HCT116 (cell line): ENCODE measurements at regions not wholly inside any gene's neighbourhood (a gene's known extent, or its start where the extent isn't known, plus 50 kb on each side); places are given as distances from the start of the nearest gene placed in this dataset.

Source experiments
- ATAC-seq: fragments of 200-7000 bp; cut with Tn5 transposase; 2 replicates; pipeline ENCODE4 v1.9.1; 2020; ENCODE audit warnings: mild to moderate bottlenecking, moderate library complexity
- BruUV-seq: library from RNA; stranded (reverse); fragments of 400-500 nt; replicated peaks from 2 replicates; lab custom pipeline; 2021; lab: Mats Ljungman, UMichigan
- CTCF ChIA-PET: fragments of 300-600 bp; sonication (Branson Sonifier 250); formaldehyde crosslinking; loops from one replicate; lab custom pipeline; 2021; ENCODE audit warnings: antibody characterized with exemption; lab: Charles Lee
- POLR2A ChIA-PET: fragments of 300-600, 350-600 bp; sonication (Branson Sonifier 250); formaldehyde crosslinking; loops from one replicate; lab custom pipeline; 2021; ENCODE audit warnings: antibody characterized with exemption; lab: Charles Lee
- RAD21 ChIA-PET, 2 experiments: fragments of 300-600 bp; sonication (Branson Sonifier 250); formaldehyde crosslinking; loops; one replicate each; lab custom pipeline; 2023; ENCODE audit warnings: low total read pairs in 2 of 2; ENCODE audit not compliant: uncharacterized antibody in 2 of 2, unreplicated experiment in 2 of 2, low non-redundant PET in 1 of 2; lab: Charles Lee
- DNase-seq: peaks from one replicate; pipeline ENCODE4 v3.0.0-alpha.2; 2010; ENCODE audit warnings: low read depth, low spot score
- H2AFZ ChIP-seq: fragments of 200-600 bp; shearing (Covaris generic), sonication (generic); 2 replicates; pipeline ENCODE4 v1.6.1; 2017; ENCODE audit warnings: low read depth, mixed run types, mixed read lengths, antibody characterized with exemption, low read length; ENCODE audit not compliant: poor library complexity, severe bottlenecking
- H3K27ac ChIP-seq: 2 replicates; pipeline ENCODE4 v1.5.1; 2012; ENCODE audit warnings: low read depth, low read length
- H3K27me3 ChIP-seq: fragments of 200-600 bp; sonication (generic); 2 replicates; pipeline ENCODE4 v1.6.1; 2016; ENCODE audit warnings: mixed run types, low read length, mixed read lengths; ENCODE audit not compliant: insufficient read depth
- H3K36me3 ChIP-seq, 2 experiments: fragments of 200-500 bp in 1 of 2; fragments of 200-600 bp in 1 of 2; sonication (Bioruptor generic) in 1 of 2; sonication (generic) in 1 of 2; 2 replicates each; pipeline versions ENCODE4 v1.5.1 to v1.6.1; 2014 to 2016; ENCODE audit warnings: low read length in 2 of 2, inconsistent platforms in 1 of 2, mixed read lengths in 1 of 2, mixed run types in 1 of 2; ENCODE audit not compliant: insufficient read depth in 2 of 2, control insufficient read depth in 1 of 2
- H3K4me1 ChIP-seq, 2 experiments: fragments of 200-600 bp in 1 of 2; sonication (generic) in 1 of 2; 2 replicates each; pipeline versions ENCODE4 v1.5.1 to v1.6.1; 2012 to 2017; ENCODE audit warnings: low read length in 2 of 2, inconsistent platforms in 1 of 2, mild to moderate bottlenecking in 1 of 2, mixed read lengths in 1 of 2, mixed run types in 1 of 2, moderate library complexity in 1 of 2; ENCODE audit not compliant: insufficient read depth in 2 of 2, control insufficient read depth in 1 of 2
- H3K4me2 ChIP-seq: fragments of 200-600 bp; sonication (generic); 2 replicates; pipeline ENCODE4 v1.6.1; 2017; ENCODE audit warnings: mixed run types, low read length, mixed read lengths
- H3K4me3 ChIP-seq, 2 experiments: fragments of 200-600 bp in 1 of 2; sonication (generic) in 1 of 2; replicated peaks in 1 of 2; 2 replicates each; pipeline ENCODE4 v1.5.1; 2011 to 2016; ENCODE audit warnings: low read length in 2 of 2, control low read depth in 1 of 2, low read depth in 1 of 2, mild to moderate bottlenecking in 1 of 2, mixed read lengths in 1 of 2, mixed run types in 1 of 2
- H3K79me2 ChIP-seq: fragments of 200-600 bp; sonication (generic); 2 replicates; pipeline ENCODE4 v1.6.1; 2017; ENCODE audit warnings: mild to moderate bottlenecking, mixed run types, low read length, moderate library complexity, mixed read lengths; ENCODE audit not compliant: insufficient read depth
- H3K9ac ChIP-seq: fragments of 200-600 bp; sonication (generic); 2 replicates; pipeline ENCODE4 v1.6.1; 2016; ENCODE audit warnings: low read length, mixed read lengths
- H3K9me2 ChIP-seq: fragments of 200-600 bp; sonication (generic), shearing (Covaris generic); 2 replicates; pipeline ENCODE4 v1.6.1; 2017; ENCODE audit warnings: mixed run types, mild to moderate bottlenecking, moderate library complexity; ENCODE audit not compliant: insufficient read depth
- H3K9me3 ChIP-seq, 2 experiments: fragments of 200-500 bp in 1 of 2; fragments of 200-600 bp in 1 of 2; sonication (Bioruptor generic) in 1 of 2; sonication (generic) in 1 of 2; 2 replicates each; pipeline ENCODE4 v1.6.1; 2014 to 2017; ENCODE audit warnings: low read length in 2 of 2, mixed read lengths in 2 of 2, inconsistent platforms in 1 of 2, low read depth in 1 of 2, mild to moderate bottlenecking in 1 of 2, mixed run types in 1 of 2, moderate library complexity in 1 of 2; ENCODE audit not compliant: control insufficient read depth in 1 of 2, insufficient read depth in 1 of 2
- H4K20me1 ChIP-seq: fragments of 200-600 bp; sonication (generic), shearing (Covaris generic); 2 replicates; pipeline ENCODE4 v1.6.1; 2017; ENCODE audit warnings: mixed run types, mild to moderate bottlenecking, moderate library complexity; ENCODE audit not compliant: insufficient read depth
- EGR1 ChIP-seq: IDR thresholded peaks from 2 replicates; pipeline ENCODE4 v1.6.1; 2012; ENCODE audit warnings: low read depth
- ELF1 ChIP-seq: IDR thresholded peaks from 2 replicates; pipeline ENCODE4 v1.6.1; 2012; ENCODE audit warnings: low read depth, borderline replicate concordance
- FOSL1 ChIP-seq: IDR thresholded peaks from 2 replicates; pipeline ENCODE4 v1.6.1; 2012; ENCODE audit warnings: low read depth
- JUND ChIP-seq: IDR thresholded peaks from 2 replicates; pipeline ENCODE4 v1.6.1; 2012
- POLR2A ChIP-seq: IDR thresholded peaks from 2 replicates; pipeline ENCODE4 v1.7.0; 2011; ENCODE audit warnings: borderline replicate concordance; ENCODE audit not compliant: insufficient read depth, insufficient read length; ENCODE audit errors: extremely low read depth
- POLR2AphosphoS5 ChIP-seq: IDR thresholded peaks from 2 replicates; pipeline ENCODE4 v1.6.1; 2011; ENCODE audit warnings: mild to moderate bottlenecking, low read depth, low read length, moderate library complexity
- RAD21 ChIP-seq: IDR thresholded peaks from 2 replicates; pipeline ENCODE4 v1.6.1; 2012; ENCODE audit warnings: low read depth, mild to moderate bottlenecking
- SIN3A ChIP-seq: IDR thresholded peaks from 2 replicates; pipeline ENCODE4 v1.6.1; 2012; ENCODE audit warnings: low read depth
- YY1 ChIP-seq: IDR thresholded peaks from 2 replicates; pipeline ENCODE4 v1.6.1; 2011; ENCODE audit warnings: low read length, low read depth, moderate library complexity, mild to moderate bottlenecking; ENCODE audit not compliant: insufficient replicate concordance; ENCODE audit errors: extremely low read depth
- intact Hi-C: fragments of 100-400 bp; cut with micrococcal nuclease; formaldehyde crosslinking; loops from 2 replicates; pipeline ENCODE4 v1.10.0; 2022
- TF ChIP-seq, protein P1 (sequence below): IDR thresholded peaks from 2 replicates; pipeline ENCODE4 v1.6.1; 2011; ENCODE audit warnings: mild to moderate bottlenecking, low read length, moderate library complexity; ENCODE audit not compliant: insufficient replicate concordance; ENCODE audit errors: extremely low read depth
- TF ChIP-seq, protein P2 (sequence below): IDR thresholded peaks from 2 replicates; pipeline ENCODE4 v1.6.1; 2012
- TF ChIP-seq, protein P3 (sequence below): IDR thresholded peaks from 2 replicates; pipeline ENCODE4 v1.6.1; 2012; ENCODE audit warnings: low read depth
- TF ChIP-seq, protein P4 (sequence below), 3 experiments: fragments of 200-600 bp in 1 of 3; sonication (generic) in 1 of 3; IDR thresholded peaks in 2 of 3; conservative IDR thresholded peaks in 1 of 3; 2 replicates each; pipeline ENCODE4 v1.5.1; 2012 to 2017; ENCODE audit warnings: low read depth in 2 of 3, low read length in 2 of 3, antibody characterized with exemption in 1 of 3, borderline replicate concordance in 1 of 3, control low read depth in 1 of 3, mild to moderate bottlenecking in 1 of 3, mixed read lengths in 1 of 3, mixed run types in 1 of 3, moderate library complexity in 1 of 3; ENCODE audit not compliant: insufficient read depth in 1 of 3

DNA sequence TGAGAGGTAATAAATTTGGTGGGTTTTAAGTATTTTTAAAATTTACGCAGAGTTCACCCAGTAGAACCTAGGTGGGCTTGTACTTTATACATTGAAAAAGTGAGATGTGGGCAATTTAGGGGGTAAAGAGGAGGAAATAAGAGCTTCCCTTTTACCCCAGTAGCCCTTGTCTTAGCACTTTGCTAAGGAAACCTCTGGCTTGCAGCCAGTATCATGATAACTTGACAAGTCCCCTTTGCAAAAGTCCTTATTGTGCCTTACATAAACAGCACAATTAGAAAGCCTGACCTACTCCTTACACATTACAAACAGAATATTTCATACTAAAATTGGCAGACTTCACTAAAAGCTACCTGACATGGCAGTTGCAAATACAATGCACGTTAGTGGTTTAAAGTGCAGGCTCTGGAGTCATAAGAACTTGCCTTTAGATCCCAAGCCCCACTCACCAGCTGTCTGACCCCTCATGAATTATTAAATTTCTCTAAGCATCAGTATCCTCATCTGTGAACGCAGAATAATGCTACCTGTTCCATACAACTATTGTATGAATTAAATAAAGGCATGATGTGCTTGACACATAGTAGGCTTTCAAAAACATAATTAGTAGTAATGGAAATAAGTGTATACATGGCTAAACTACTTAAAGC is 53.2 kb upstream of the NELL2 start:
- Histone ChIP-seq H4K20me1 (no peaks in the 10 kb centered on the region), H3K79me2 (no peaks in the 10 kb centered on the region), H2AFZ (no peak overlapping the region), H3K4me1 (no peaks in the 10 kb centered on the region), H3K9ac (no peak overlapping the region), H3K4me3 (no peak overlapping the region), H3K27ac (no peak overlapping the region), H3K9me3 (no peaks in the 10 kb centered on the region), H3K27me3 (no peaks in the 10 kb centered on the region), H3K4me2 (no peak overlapping the region), H3K9me2 (no peaks in the 10 kb centered on the region), H3K36me3 (no peaks in the 10 kb centered on the region)
- CTCF ChIA-PET = interaction anchor here (0.9 to 1.8 kb wide), 3 partner anchors 19 to 930 kb away, joined by 3 to 8 read pairs (median 5); no protein-coding TSS in a partner anchor
- RAD21 ChIA-PET = no interaction called here
- ATAC-seq = no peak
- TF ChIP-seq SIN3A = no peak
- no peak for TF ChIP-seq JUND
- TF ChIP-seq POLR2A = no peak
- TF ChIP-seq, protein P1, sequence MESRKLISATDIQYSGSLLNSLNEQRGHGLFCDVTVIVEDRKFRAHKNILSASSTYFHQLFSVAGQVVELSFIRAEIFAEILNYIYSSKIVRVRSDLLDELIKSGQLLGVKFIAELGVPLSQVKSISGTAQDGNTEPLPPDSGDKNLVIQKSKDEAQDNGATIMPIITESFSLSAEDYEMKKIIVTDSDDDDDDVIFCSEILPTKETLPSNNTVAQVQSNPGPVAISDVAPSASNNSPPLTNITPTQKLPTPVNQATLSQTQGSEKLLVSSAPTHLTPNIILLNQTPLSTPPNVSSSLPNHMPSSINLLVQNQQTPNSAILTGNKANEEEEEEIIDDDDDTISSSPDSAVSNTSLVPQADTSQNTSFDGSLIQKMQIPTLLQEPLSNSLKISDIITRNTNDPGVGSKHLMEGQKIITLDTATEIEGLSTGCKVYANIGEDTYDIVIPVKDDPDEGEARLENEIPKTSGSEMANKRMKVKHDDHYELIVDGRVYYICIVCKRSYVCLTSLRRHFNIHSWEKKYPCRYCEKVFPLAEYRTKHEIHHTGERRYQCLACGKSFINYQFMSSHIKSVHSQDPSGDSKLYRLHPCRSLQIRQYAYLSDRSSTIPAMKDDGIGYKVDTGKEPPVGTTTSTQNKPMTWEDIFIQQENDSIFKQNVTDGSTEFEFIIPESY = no peak
- no peak for TF ChIP-seq RAD21
- TF ChIP-seq, protein P2, sequence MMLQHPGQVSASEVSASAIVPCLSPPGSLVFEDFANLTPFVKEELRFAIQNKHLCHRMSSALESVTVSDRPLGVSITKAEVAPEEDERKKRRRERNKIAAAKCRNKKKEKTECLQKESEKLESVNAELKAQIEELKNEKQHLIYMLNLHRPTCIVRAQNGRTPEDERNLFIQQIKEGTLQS = no peak
- no peak for TF ChIP-seq YY1
- TF ChIP-seq, protein P3, sequence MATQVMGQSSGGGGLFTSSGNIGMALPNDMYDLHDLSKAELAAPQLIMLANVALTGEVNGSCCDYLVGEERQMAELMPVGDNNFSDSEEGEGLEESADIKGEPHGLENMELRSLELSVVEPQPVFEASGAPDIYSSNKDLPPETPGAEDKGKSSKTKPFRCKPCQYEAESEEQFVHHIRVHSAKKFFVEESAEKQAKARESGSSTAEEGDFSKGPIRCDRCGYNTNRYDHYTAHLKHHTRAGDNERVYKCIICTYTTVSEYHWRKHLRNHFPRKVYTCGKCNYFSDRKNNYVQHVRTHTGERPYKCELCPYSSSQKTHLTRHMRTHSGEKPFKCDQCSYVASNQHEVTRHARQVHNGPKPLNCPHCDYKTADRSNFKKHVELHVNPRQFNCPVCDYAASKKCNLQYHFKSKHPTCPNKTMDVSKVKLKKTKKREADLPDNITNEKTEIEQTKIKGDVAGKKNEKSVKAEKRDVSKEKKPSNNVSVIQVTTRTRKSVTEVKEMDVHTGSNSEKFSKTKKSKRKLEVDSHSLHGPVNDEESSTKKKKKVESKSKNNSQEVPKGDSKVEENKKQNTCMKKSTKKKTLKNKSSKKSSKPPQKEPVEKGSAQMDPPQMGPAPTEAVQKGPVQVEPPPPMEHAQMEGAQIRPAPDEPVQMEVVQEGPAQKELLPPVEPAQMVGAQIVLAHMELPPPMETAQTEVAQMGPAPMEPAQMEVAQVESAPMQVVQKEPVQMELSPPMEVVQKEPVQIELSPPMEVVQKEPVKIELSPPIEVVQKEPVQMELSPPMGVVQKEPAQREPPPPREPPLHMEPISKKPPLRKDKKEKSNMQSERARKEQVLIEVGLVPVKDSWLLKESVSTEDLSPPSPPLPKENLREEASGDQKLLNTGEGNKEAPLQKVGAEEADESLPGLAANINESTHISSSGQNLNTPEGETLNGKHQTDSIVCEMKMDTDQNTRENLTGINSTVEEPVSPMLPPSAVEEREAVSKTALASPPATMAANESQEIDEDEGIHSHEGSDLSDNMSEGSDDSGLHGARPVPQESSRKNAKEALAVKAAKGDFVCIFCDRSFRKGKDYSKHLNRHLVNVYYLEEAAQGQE = no peak
- no peak for TF ChIP-seq POLR2AphosphoS5
- no peak for TF ChIP-seq FOSL1
- no peak for TF ChIP-seq EGR1
- TF ChIP-seq ELF1 = no peak
- TF ChIP-seq, protein P4, sequence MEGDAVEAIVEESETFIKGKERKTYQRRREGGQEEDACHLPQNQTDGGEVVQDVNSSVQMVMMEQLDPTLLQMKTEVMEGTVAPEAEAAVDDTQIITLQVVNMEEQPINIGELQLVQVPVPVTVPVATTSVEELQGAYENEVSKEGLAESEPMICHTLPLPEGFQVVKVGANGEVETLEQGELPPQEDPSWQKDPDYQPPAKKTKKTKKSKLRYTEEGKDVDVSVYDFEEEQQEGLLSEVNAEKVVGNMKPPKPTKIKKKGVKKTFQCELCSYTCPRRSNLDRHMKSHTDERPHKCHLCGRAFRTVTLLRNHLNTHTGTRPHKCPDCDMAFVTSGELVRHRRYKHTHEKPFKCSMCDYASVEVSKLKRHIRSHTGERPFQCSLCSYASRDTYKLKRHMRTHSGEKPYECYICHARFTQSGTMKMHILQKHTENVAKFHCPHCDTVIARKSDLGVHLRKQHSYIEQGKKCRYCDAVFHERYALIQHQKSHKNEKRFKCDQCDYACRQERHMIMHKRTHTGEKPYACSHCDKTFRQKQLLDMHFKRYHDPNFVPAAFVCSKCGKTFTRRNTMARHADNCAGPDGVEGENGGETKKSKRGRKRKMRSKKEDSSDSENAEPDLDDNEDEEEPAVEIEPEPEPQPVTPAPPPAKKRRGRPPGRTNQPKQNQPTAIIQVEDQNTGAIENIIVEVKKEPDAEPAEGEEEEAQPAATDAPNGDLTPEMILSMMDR (IDR thresholded peaks at IDR 0.05 in 2 of 3, conservative IDR thresholded peaks at IDR 0.05 in 1 of 3; ENCODE audit: borderline replicate concordance in 1 of 3, insufficient read depth in 1 of 3, low read depth in 2 of 3, low read length in 2 of 3) = no peak
- intact Hi-C loops = loop anchor here (10.0 kb wide), 1 partner anchor 465 kb away; no protein-coding TSS in a partner anchor
- POLR2A ChIA-PET = no interaction called here
- DNase-seq = no peak
- BruUV-seq = no TSS peak
